GM12878 (cell line): ENCODE measurements at regions not wholly inside any gene's neighbourhood (a gene's known extent, or its start where the extent isn't known, plus 50 kb on each side); places are given as distances from the start of the nearest gene placed in this dataset.
"Not testable (repeated sequence)": the region's sequence is repeated elsewhere in the genome, so short reads cannot be mapped to it uniquely, and the experiment has no call there.

Source experiments
- CTCF ChIP-seq, 3 experiments: IDR thresholded peaks in 2 of 3; conservative IDR thresholded peaks in 1 of 3; 2 replicates each; pipeline ENCODE4 v1.5.1; 2011; ENCODE audit warnings: low read depth in 3 of 3, low read length in 3 of 3, mild to moderate bottlenecking in 3 of 3, control low read depth in 2 of 3, moderate library complexity in 2 of 3, inconsistent platforms in 1 of 3, mixed read lengths in 1 of 3; ENCODE audit not compliant: control insufficient read depth in 2 of 3, insufficient read depth in 1 of 3; ENCODE audit errors: extremely low read depth in 1 of 3
- EP300 ChIP-seq, 2 experiments: fragments of 150-350 bp in 1 of 2; IDR thresholded peaks; 2 replicates each; pipeline ENCODE4 v1.6.1; 2011 to 2012; ENCODE audit warnings: low read depth in 2 of 2, low read length in 2 of 2, borderline replicate concordance in 1 of 2, improper control_type of control experiment in 1 of 2, inconsistent platforms in 1 of 2; ENCODE audit not compliant: control insufficient read depth in 1 of 2
- EZH2 ChIP-seq: IDR thresholded peaks from 2 replicates; pipeline ENCODE4 v1.6.1; 2012; ENCODE audit warnings: low read depth, mild to moderate bottlenecking, control low read depth, inconsistent platforms, low read length, borderline replicate concordance; ENCODE audit not compliant: control insufficient read depth
- HDAC2 ChIP-seq: fragments of 200-600 bp; sonication (generic); IDR thresholded peaks from 2 replicates; pipeline ENCODE4 v1.6.1; 2017
- TF ChIP-seq, protein P1 (sequence below): IDR thresholded peaks from 2 replicates; pipeline ENCODE4 v1.6.1; 2011; ENCODE audit warnings: low read depth, mild to moderate bottlenecking, low read length, moderate library complexity, borderline replicate concordance; ENCODE audit errors: extremely low read depth
- TF ChIP-seq, protein P2 (sequence below): fragments of 450-650 bp; IDR thresholded peaks from 2 replicates; pipeline ENCODE4 v1.6.1; 2016; ENCODE audit warnings: mild to moderate bottlenecking

DNA sequence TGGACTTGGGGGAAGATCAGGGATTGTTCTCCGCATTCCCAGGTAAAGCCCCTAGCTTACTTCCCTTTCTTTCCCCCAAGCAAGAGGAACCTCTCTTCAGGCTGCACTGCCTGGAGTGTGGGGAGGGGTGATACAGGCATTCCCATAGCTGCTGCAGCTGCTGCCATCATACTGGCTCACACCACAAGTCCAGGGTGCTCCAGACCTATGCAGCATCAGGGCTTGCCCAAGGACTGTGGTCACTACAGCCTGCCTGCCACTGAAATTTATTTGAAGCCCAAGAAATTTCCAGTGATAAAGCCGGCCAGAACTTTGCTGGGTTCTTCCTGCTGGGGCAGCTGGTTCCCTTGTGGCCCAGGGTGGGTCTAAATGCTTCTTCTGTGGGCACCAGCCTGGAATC is 72.7 kb downstream of the NBPF8 start:
- TF ChIP-seq CTCF (IDR thresholded peaks at IDR 0.05 in 2 of 3, conservative IDR thresholded peaks at IDR 0.05 in 1 of 3; ENCODE audit: control insufficient read depth in 2 of 3, extremely low read depth in 1 of 3, insufficient read depth in 1 of 3, low read depth in 3 of 3, low read length in 3 of 3); EP300 (IDR thresholded peaks at IDR 0.05; ENCODE audit: borderline replicate concordance in 1 of 2, control insufficient read depth in 1 of 2, low read depth in 2 of 2, low read length in 2 of 2); EZH2; HDAC2: not testable (repeated sequence)
- TF ChIP-seq, protein P1, sequence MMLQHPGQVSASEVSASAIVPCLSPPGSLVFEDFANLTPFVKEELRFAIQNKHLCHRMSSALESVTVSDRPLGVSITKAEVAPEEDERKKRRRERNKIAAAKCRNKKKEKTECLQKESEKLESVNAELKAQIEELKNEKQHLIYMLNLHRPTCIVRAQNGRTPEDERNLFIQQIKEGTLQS = not testable (repeated sequence)
- TF ChIP-seq, protein P2, sequence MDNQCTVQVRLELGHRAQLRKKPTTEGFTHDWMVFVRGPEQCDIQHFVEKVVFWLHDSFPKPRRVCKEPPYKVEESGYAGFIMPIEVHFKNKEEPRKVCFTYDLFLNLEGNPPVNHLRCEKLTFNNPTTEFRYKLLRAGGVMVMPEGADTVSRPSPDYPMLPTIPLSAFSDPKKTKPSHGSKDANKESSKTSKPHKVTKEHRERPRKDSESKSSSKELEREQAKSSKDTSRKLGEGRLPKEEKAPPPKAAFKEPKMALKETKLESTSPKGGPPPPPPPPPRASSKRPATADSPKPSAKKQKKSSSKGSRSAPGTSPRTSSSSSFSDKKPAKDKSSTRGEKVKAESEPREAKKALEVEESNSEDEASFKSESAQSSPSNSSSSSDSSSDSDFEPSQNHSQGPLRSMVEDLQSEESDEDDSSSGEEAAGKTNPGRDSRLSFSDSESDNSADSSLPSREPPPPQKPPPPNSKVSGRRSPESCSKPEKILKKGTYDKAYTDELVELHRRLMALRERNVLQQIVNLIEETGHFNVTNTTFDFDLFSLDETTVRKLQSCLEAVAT = not testable (repeated sequence)
